ENCODE measurements at regions not wholly inside any gene's neighbourhood (a gene's known extent, or its start where the extent isn't known, plus 50 kb on each side); places are given as distances from the start of the nearest gene placed in this dataset.
"Not testable (repeated sequence)": the region's sequence is repeated elsewhere in the genome, so short reads cannot be mapped to it uniquely, and the experiment has no call there.

- no peak for TF ChIP-seq CTCF (IDR thresholded peaks at IDR 0.05; ENCODE audit: insufficient read depth, missing control alignments)
- DNase-seq (ENCODE audit: insufficient read length, low spot score) (no peak), FAIRE-seq (no peak)
These were observed 1009.0 kb upstream of the LCORL start for GRCh38 chr4:19030536-19030935.

GRCh38 chr4:19030048-19030447 lies 1008.5 kb upstream of the LCORL start:
- DNase-seq (ENCODE audit: insufficient read length, low spot score) (no peak), FAIRE-seq (no peak)
- no peak for TF ChIP-seq CTCF (IDR thresholded peaks at IDR 0.05; ENCODE audit: insufficient read depth, missing control alignments)

- DNase-seq (ENCODE audit: insufficient read length, low spot score) = no peak
- FAIRE-seq = no peak
- no peak for TF ChIP-seq CTCF (IDR thresholded peaks at IDR 0.05; ENCODE audit: insufficient read depth, missing control alignments)
These were observed 1004.7 kb upstream of the LCORL start for GRCh38 chr4:19026281-19026680.

GRCh38 chr4:19025031-19025430 lies 1003.5 kb upstream of the LCORL start:
- no peak for FAIRE-seq
- no peak for DNase-seq (ENCODE audit: insufficient read length, low spot score)
- TF ChIP-seq CTCF (IDR thresholded peaks at IDR 0.05; ENCODE audit: insufficient read depth, missing control alignments) = no peak

GRCh38 chr4:19024047-19024446 lies 1002.5 kb upstream of the LCORL start:
- no peak for DNase-seq (ENCODE audit: insufficient read length, low spot score)
- FAIRE-seq = no peak
- no peak for TF ChIP-seq CTCF (IDR thresholded peaks at IDR 0.05; ENCODE audit: insufficient read depth, missing control alignments)

- no peak for TF ChIP-seq CTCF (IDR thresholded peaks at IDR 0.05; ENCODE audit: insufficient read depth, missing control alignments)
- FAIRE-seq = no peak
These were observed 1000.1 kb upstream of the LCORL start for GRCh38 chr4:19021617-19022016.

GRCh38 chr4:19016550-19016949 lies 995.0 kb upstream of the LCORL start:
- FAIRE-seq; DNase-seq (ENCODE audit: insufficient read length, low spot score): not testable (repeated sequence)

More at GRCh38 chr4:19021617-19022016, 1000.1 kb upstream of the LCORL start:
- no peak for DNase-seq (ENCODE audit: insufficient read length, low spot score)

- no peak for DNase-seq (ENCODE audit: insufficient read length, low spot score)
- no peak for TF ChIP-seq CTCF (IDR thresholded peaks at IDR 0.05; ENCODE audit: insufficient read depth, missing control alignments)
- FAIRE-seq = no peak
These were observed 993.0 kb upstream of the LCORL start for GRCh38 chr4:19014594-19014993.
